ENCODE measurements at regions not wholly inside any gene's neighbourhood (a gene's known extent, or its start where the extent isn't known, plus 50 kb on each side); places are given as distances from the start of the nearest gene placed in this dataset.

DNA sequence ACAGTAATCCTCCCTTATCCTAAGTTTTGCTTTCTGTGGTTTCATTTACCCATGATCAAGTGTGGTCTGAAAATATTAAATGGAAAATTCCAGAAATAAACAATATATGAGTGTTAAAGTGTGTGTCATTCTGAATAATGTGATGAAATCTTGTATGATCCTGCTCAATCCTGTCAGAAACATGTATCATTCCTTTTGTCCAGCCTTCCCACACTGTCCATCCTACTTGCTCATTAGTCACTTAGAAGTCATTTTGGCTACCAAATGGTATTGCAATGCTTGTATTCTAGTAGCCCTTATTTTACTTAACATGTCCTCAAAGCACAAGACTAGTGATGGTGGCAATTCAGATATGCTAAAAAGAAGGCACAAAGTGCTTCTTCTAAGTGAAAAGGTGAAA lies 1211.2 kb upstream of the SORCS1 start:
- no peak for TF ChIP-seq EP300 (IDR thresholded peaks at IDR 0.05)
- no peak for TF ChIP-seq POLR2A (IDR thresholded peaks at IDR 0.05)
- TF ChIP-seq, protein P1, sequence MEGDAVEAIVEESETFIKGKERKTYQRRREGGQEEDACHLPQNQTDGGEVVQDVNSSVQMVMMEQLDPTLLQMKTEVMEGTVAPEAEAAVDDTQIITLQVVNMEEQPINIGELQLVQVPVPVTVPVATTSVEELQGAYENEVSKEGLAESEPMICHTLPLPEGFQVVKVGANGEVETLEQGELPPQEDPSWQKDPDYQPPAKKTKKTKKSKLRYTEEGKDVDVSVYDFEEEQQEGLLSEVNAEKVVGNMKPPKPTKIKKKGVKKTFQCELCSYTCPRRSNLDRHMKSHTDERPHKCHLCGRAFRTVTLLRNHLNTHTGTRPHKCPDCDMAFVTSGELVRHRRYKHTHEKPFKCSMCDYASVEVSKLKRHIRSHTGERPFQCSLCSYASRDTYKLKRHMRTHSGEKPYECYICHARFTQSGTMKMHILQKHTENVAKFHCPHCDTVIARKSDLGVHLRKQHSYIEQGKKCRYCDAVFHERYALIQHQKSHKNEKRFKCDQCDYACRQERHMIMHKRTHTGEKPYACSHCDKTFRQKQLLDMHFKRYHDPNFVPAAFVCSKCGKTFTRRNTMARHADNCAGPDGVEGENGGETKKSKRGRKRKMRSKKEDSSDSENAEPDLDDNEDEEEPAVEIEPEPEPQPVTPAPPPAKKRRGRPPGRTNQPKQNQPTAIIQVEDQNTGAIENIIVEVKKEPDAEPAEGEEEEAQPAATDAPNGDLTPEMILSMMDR (IDR thresholded peaks at IDR 0.05): no peak
- no peak for TF ChIP-seq POLR2AphosphoS5 (IDR thresholded peaks at IDR 0.05)

All from upper lobe of left lung (tissue), 4 donors.